WTC11 (cell line): ENCODE measurements at regions not wholly inside any gene's neighbourhood (a gene's known extent, or its start where the extent isn't known, plus 50 kb on each side); places are given as distances from the start of the nearest gene placed in this dataset.

ENCODE experiments used
- CTCF ChIP-seq: fragments of 200-600 bp; IDR thresholded peaks from 2 replicates; pipeline ENCODE4 v1.8.0; 2022; ENCODE audit warnings: antibody characterized with exemption
- TF ChIP-seq, protein P1 (sequence below): sonication (generic); formaldehyde crosslinking; IDR thresholded peaks from 2 replicates; pipeline ENCODE4 v1.8.0; 2022; ENCODE audit warnings: mild to moderate bottlenecking, missing genetic modification reagents

- no peak for TF ChIP-seq CTCF
- TF ChIP-seq, protein P1, sequence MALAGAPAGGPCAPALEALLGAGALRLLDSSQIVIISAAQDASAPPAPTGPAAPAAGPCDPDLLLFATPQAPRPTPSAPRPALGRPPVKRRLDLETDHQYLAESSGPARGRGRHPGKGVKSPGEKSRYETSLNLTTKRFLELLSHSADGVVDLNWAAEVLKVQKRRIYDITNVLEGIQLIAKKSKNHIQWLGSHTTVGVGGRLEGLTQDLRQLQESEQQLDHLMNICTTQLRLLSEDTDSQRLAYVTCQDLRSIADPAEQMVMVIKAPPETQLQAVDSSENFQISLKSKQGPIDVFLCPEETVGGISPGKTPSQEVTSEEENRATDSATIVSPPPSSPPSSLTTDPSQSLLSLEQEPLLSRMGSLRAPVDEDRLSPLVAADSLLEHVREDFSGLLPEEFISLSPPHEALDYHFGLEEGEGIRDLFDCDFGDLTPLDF, result no peak
Measured at GRCh38 chr6:22064558-22064957, 232.3 kb downstream of the PRL start.
